Activated CD4-positive, CD25-positive, alpha-beta regulatory T cell treated with anti-CD3 and anti-CD28 coated beads, Interleukin-2, amount 50 U/mL, for 72 hours (primary cell): ENCODE measurements at regions not wholly inside any gene's neighbourhood (a gene's known extent, or its start where the extent isn't known, plus 50 kb on each side); places are given as distances from the start of the nearest gene placed in this dataset.

Experiments used
- DNase-seq: peaks from one replicate; pipeline ENCODE4 v3.0.0; 2021

GRCh38 chr1:110816945-110817344 lies 56.0 kb upstream of the CD53 start:
- no peak for DNase-seq

- no peak for DNase-seq
Measured at GRCh38 chr1:110811529-110811928, 61.4 kb upstream of the CD53 start.

GRCh38 chr1:110800079-110800478 lies 72.9 kb upstream of the CD53 start:
- no peak for DNase-seq

GRCh38 chr1:110798691-110799256 lies 74.2 kb upstream of the CD53 start:
- no peak for DNase-seq

- no peak for DNase-seq
Measured at GRCh38 chr1:110788673-110789072, 84.3 kb upstream of the CD53 start.

- DNase-seq, result no peak
Measured at GRCh38 chr1:110787328-110788071, 85.4 kb upstream of the CD53 start.

GRCh38 chr1:110786802-110787327 lies 86.1 kb upstream of the CD53 start:
- DNase-seq, result no peak

GRCh38 chr1:110785612-110786011 lies 87.3 kb upstream of the CD53 start:
- no peak for DNase-seq

- DNase-seq, result no peak
Measured at GRCh38 chr1:110785055-110785454, 87.9 kb upstream of the CD53 start.

- DNase-seq, result peak; percentile 42
Measured at GRCh38 chr1:110783292-110783918, 89.5 kb upstream of the CD53 start.

- DNase-seq, result no peak
Measured at GRCh38 chr1:110781525-110781924, 91.4 kb upstream of the CD53 start.

GRCh38 chr1:110780600-110781484 lies 92.1 kb upstream of the CD53 start:
- DNase-seq, result peak; percentile 69

- no peak for DNase-seq
Measured at GRCh38 chr1:110779636-110780035, 93.3 kb upstream of the CD53 start.

- DNase-seq, result no peak
Measured at GRCh38 chr1:110778821-110779220, 94.1 kb upstream of the CD53 start.

- DNase-seq, result no peak
Measured at GRCh38 chr1:110777228-110777627, 95.7 kb upstream of the CD53 start.

- DNase-seq, result no peak
Measured at GRCh38 chr1:110774398-110774797, 98.5 kb upstream of the CD53 start.

- DNase-seq, result no peak
Measured at GRCh38 chr1:110773813-110774212, 99.1 kb upstream of the KCNA3 start.

GRCh38 chr1:110771245-110772022 lies 96.7 kb upstream of the KCNA3 start:
- DNase-seq, result no peak

GRCh38 chr1:110770832-110771231 lies 96.1 kb upstream of the KCNA3 start:
- DNase-seq, result no peak

- no peak for DNase-seq
Measured at GRCh38 chr1:110768605-110769004, 93.9 kb upstream of the KCNA3 start.

- no peak for DNase-seq
Measured at GRCh38 chr1:110766336-110766647, 91.6 kb upstream of the KCNA3 start.

- no peak for DNase-seq
Measured at GRCh38 chr1:110765640-110766335, 91.0 kb upstream of the KCNA3 start.
